Osteocyte (in vitro differentiated cells): ENCODE measurements at regions not wholly inside any gene's neighbourhood (a gene's known extent, or its start where the extent isn't known, plus 50 kb on each side); places are given as distances from the start of the nearest gene placed in this dataset.
"Not testable (repeated sequence)": the region's sequence is repeated elsewhere in the genome, so short reads cannot be mapped to it uniquely, and the experiment has no call there.

ENCODE experiments used
- DNase-seq: peaks from one replicate; pipeline ENCODE4 v3.0.0; 2021; ENCODE audit warnings: mixed read lengths; ENCODE audit not compliant: unreplicated experiment; ENCODE audit errors: extremely low spot score
- H3K27ac Mint-ChIP-seq: one replicate; pipeline ENCODE4 v1.8.0; 2021; ENCODE audit warnings: mild to moderate bottlenecking, mixed read lengths; ENCODE audit not compliant: unreplicated experiment
- H3K27me3 Mint-ChIP-seq: one replicate; pipeline ENCODE4 v1.8.0; 2021; ENCODE audit warnings: mixed read lengths; ENCODE audit not compliant: unreplicated experiment
- H3K36me3 Mint-ChIP-seq: one replicate; pipeline ENCODE4 v1.8.0; 2021; ENCODE audit warnings: mixed read lengths; ENCODE audit not compliant: unreplicated experiment
- H3K4me1 Mint-ChIP-seq: one replicate; pipeline ENCODE4 v1.8.0; 2021; ENCODE audit warnings: mixed read lengths; ENCODE audit not compliant: unreplicated experiment
- H3K4me3 Mint-ChIP-seq: one replicate; pipeline ENCODE4 v1.8.0; 2021; ENCODE audit warnings: mild to moderate bottlenecking, moderate library complexity, mixed read lengths; ENCODE audit not compliant: unreplicated experiment
- H3K9me3 Mint-ChIP-seq: one replicate; pipeline ENCODE4 v1.8.0; 2021; ENCODE audit warnings: mixed read lengths; ENCODE audit not compliant: unreplicated experiment
- CTCF ChIP-seq: fragments of 200-600 bp; sonication (generic); IDR thresholded peaks from 2 replicates; pipeline ENCODE4 v1.5.0; 2021; ENCODE audit warnings: antibody characterized with exemption, mild to moderate bottlenecking, moderate library complexity

GRCh38 chr5:166639151-166639550 is 1652.3 kb upstream of the WWC1 start:
- DNase-seq: no peak
- no peaks in the 10 kb centered on the region for H3K27me3 Mint-ChIP-seq
- H3K4me3 Mint-ChIP-seq: no peak overlapping the region
- TF ChIP-seq CTCF: no peak
- H3K27ac Mint-ChIP-seq: no peak overlapping the region
- H3K4me1 Mint-ChIP-seq: no peaks in the 10 kb centered on the region
- no peaks in the 10 kb centered on the region for H3K36me3 Mint-ChIP-seq
- H3K9me3 Mint-ChIP-seq: peaks cover 3% of the 10 kb centered on the region

- not testable (repeated sequence) for H3K9me3 Mint-ChIP-seq, H3K27ac Mint-ChIP-seq
Observed at GRCh38 chr5:166640136-166640535, 1651.3 kb upstream of the WWC1 start.

DNA sequence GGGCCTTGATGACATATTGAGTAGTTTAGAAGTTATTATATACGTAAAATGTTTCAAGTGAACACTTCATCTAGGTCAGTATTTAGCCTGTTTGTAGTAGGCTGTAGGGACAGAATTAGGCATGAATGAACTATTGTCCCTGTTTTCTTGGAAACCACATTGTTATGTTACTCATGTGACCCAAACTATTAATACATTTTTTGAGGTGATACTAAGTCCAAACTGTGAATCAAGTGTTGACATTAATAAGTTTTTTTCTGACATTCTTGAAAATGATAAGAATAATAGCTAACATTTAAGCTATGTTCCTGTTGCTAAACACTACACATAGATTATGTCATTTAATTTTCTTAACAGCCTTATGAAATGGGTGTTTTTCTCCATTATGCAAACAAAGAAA is 1642.7 kb upstream of the WWC1 start:
- Mint-ChIP-seq H3K27me3 (no peaks in the 10 kb centered on the region), H3K4me1 (no peaks in the 10 kb centered on the region), H3K27ac (no peak overlapping the region), H3K36me3 (no peaks in the 10 kb centered on the region), H3K9me3 (peaks cover 12% of the 10 kb centered on the region), H3K4me3 (no peak overlapping the region)
- no peak for DNase-seq
- TF ChIP-seq CTCF: no peak

More at GRCh38 chr5:166640136-166640535, 1651.3 kb upstream of the WWC1 start:
- not testable (repeated sequence) for H3K36me3 Mint-ChIP-seq, DNase-seq, H3K4me1 Mint-ChIP-seq, H3K4me3 Mint-ChIP-seq, H3K27me3 Mint-ChIP-seq

- Mint-ChIP-seq H3K27me3 (no peaks in the 10 kb centered on the region), H3K4me1 (no peaks in the 10 kb centered on the region), H3K36me3 (no peaks in the 10 kb centered on the region), H3K27ac (no peak overlapping the region), H3K4me3 (no peak overlapping the region), H3K9me3 (peaks cover 20% of the 10 kb centered on the region)
- DNase-seq: no peak
- TF ChIP-seq CTCF: no peak
Observed at GRCh38 chr5:166649676-166650075, 1641.8 kb upstream of the WWC1 start.

DNA sequence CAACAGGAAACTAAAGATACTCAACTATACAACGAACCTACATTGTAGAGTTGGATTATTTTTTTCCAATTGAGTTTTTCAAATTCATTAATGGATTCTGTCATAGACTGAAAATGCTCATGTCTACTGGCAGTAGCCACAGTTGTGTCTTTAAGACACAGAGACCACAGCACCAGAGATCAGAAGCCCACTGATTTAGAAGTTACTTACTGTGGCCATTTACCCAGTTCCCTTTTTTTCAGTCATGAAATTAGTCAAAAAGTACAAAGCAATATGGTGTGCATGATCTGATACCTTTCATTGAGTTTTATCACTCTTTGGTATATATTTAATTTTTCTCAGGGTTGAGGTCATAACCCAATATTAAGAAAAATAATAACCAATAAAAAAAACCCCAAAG is 1640.2 kb upstream of the WWC1 start:
- H3K27me3 Mint-ChIP-seq: no peaks in the 10 kb centered on the region
- H3K27ac Mint-ChIP-seq: no peak overlapping the region
- no peaks in the 10 kb centered on the region for H3K36me3 Mint-ChIP-seq
- peaks cover 20% of the 10 kb centered on the region for H3K9me3 Mint-ChIP-seq
- H3K4me3 Mint-ChIP-seq: no peak overlapping the region
- TF ChIP-seq CTCF: no peak
- no peak for DNase-seq
- no peaks in the 10 kb centered on the region for H3K4me1 Mint-ChIP-seq

GRCh38 chr5:166671811-166672210 is 1619.6 kb upstream of the WWC1 start:
- no peak for DNase-seq
- H3K4me1 Mint-ChIP-seq: no peaks in the 10 kb centered on the region
- no peak overlapping the region for H3K27ac Mint-ChIP-seq

More at GRCh38 chr5:166671811-166672210, 1619.6 kb upstream of the WWC1 start:
- no peak for TF ChIP-seq CTCF
- Mint-ChIP-seq H3K36me3 (no peaks in the 10 kb centered on the region), H3K27me3 (no peaks in the 10 kb centered on the region), H3K9me3 (peaks cover 18% of the 10 kb centered on the region), H3K4me3 (no peak overlapping the region)
